Gastrocnemius medialis (tissue), 4 donors: ENCODE measurements at regions not wholly inside any gene's neighbourhood (a gene's known extent, or its start where the extent isn't known, plus 50 kb on each side); places are given as distances from the start of the nearest gene placed in this dataset.

Experiments
- ATAC-seq, 2 donors: fragments of 150-250 bp; one replicate each; pipeline ENCODE4 v1.9.1; 2016
- DNase-seq, 2 donors: peaks; one replicate each; pipeline ENCODE4 v3.0.0-alpha.2; 2019
- H3K27ac ChIP-seq, 4 donors: fragments of 200-600 bp; sonication (generic); 1 replicate in 1 of 4; 2 replicates in 3 of 4; pipeline ENCODE4 v1.5.1; 2016 to 2018; ENCODE audit warnings: mild to moderate bottlenecking in 2 of 4, moderate library complexity in 1 of 4
- H3K27me3 ChIP-seq, 3 donors: fragments of 200-600 bp; sonication (generic) in 2 of 3; 1 replicate in 1 of 3; 2 replicates in 2 of 3; pipeline versions ENCODE4 v1.5.1 to v1.6.0; 2016 to 2019; ENCODE audit warnings: mild to moderate bottlenecking in 1 of 3, moderate library complexity in 1 of 3
- H3K36me3 ChIP-seq, 2 donors: fragments of 200-600 bp; sonication (generic) in 1 of 2; one replicate each; pipeline ENCODE4 v1.5.1; 2017 to 2018
- H3K4me1 ChIP-seq, 2 donors: fragments of 200-600 bp; sonication (generic) in 1 of 2; one replicate each; pipeline ENCODE4 v1.5.1; 2016 to 2017; ENCODE audit warnings: mild to moderate bottlenecking in 2 of 2
- H3K4me3 ChIP-seq, 4 donors: fragments of 200-600 bp; sonication (generic) in 3 of 4; 1 replicate in 1 of 4; 2 replicates in 3 of 4; pipeline ENCODE4 v1.5.1; 2016 to 2019; ENCODE audit warnings: mild to moderate bottlenecking in 2 of 4
- H3K9me3 ChIP-seq, 3 donors: fragments of 200-600 bp; sonication (generic) in 2 of 3; 1 replicate in 1 of 3; 2 replicates in 2 of 3; pipeline ENCODE4 v1.5.1; 2016 to 2019
- CTCF ChIP-seq, 5 experiments: fragments of 450-650 bp in 3 of 5; fragments of 200-600 bp in 2 of 5; sonication (generic) in 2 of 5; IDR thresholded peaks in 4 of 5; conservative IDR thresholded peaks in 1 of 5; 1 replicate in 4 of 5; 2 replicates in 1 of 5; pipeline ENCODE4 v1.5.1; 2016 to 2019; ENCODE audit warnings: antibody characterized with exemption in 5 of 5, mild to moderate bottlenecking in 3 of 5, moderate library complexity in 3 of 5
- POLR2A ChIP-seq, 2 donors: fragments of 450-650 bp; IDR thresholded peaks; one replicate each; pipeline ENCODE4 v1.6.1; 2017; ENCODE audit warnings: antibody characterized with exemption in 2 of 2, mild to moderate bottlenecking in 2 of 2, moderate library complexity in 2 of 2
- in situ Hi-C, 4 donors: fragments of 200-750 bp; cut with MboI; loops; one replicate each; pipeline versions ENCODE4 v1.15.0 to v1.8.0; 2017; ENCODE audit warnings: low sequenced_read_pairs in 4 of 4
- intact Hi-C: fragments of 100-400 bp; cut with DNase I; formaldehyde crosslinking; loops from one replicate; pipeline ENCODE4 v1.15.1; 2023; ENCODE audit warnings: low total_unique reads

DNA sequence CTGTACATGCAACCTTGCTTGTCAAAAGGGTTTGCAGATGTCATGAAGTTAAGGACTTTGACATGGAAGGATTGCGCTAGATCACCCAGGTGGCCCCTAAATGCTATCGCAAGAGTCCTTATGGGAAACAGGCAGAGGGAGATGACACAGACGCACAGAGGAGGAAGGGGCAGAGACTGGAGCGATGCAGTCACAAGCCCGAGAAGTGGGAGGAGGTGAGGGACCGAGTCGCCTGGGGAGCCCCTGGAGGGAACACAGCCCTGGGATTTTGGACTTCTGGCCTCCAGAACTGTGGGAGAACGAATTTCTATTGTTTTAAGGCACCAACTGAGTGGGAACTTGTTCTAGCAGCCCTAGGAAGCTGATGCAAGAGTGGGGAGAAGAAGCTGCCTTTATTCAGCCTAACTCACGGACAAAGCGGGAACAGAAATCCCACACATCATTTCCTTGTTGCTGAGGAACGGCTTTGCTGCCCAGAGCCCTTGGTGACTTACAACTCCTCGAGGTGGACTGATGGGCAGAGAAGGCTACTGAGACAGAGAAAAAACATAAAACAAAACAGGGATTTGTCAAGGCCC is 434.0 kb downstream of the PREX1 start:
- Histone ChIP-seq H3K27me3 (peaks cover 3 to 10% (median 6%) of the 10 kb centered on the region in 3 donors), H3K4me3 (no peak overlapping the region), H3K9me3 (no peaks in the 10 kb centered on the region), H3K36me3 (no peaks in the 10 kb centered on the region), H3K4me1 (no peaks in the 10 kb centered on the region), H3K27ac (no peak overlapping the region)
- in situ Hi-C loops (no loop called here), intact Hi-C loops (no loop called here)
- ATAC-seq (no peak), DNase-seq (no peak)
- TF ChIP-seq CTCF (IDR thresholded peaks at IDR 0.05 in 4 of 5, conservative IDR thresholded peaks at IDR 0.05 in 1 of 5) (no peak), POLR2A (IDR thresholded peaks at IDR 0.05) (no peak)

GRCh38 chr20:48393311-48393685 is 434.5 kb downstream of the PREX1 start:
- no peaks in the 10 kb centered on the region for H3K9me3 ChIP-seq
- intact Hi-C loops = no loop called here
- H3K27ac ChIP-seq = no peak overlapping the region
- ATAC-seq (no peak), DNase-seq (no peak)
- H3K4me3 ChIP-seq = no peak overlapping the region
- in situ Hi-C loops = no loop called here
- no peaks in the 10 kb centered on the region for H3K4me1 ChIP-seq
- TF ChIP-seq CTCF (IDR thresholded peaks at IDR 0.05 in 4 of 5, conservative IDR thresholded peaks at IDR 0.05 in 1 of 5) (no peak), POLR2A (IDR thresholded peaks at IDR 0.05) (no peak)
- no peaks in the 10 kb centered on the region for H3K36me3 ChIP-seq
- H3K27me3 ChIP-seq = peaks cover 2 to 9% (median 3%) of the 10 kb centered on the region in 3 donors

DNA sequence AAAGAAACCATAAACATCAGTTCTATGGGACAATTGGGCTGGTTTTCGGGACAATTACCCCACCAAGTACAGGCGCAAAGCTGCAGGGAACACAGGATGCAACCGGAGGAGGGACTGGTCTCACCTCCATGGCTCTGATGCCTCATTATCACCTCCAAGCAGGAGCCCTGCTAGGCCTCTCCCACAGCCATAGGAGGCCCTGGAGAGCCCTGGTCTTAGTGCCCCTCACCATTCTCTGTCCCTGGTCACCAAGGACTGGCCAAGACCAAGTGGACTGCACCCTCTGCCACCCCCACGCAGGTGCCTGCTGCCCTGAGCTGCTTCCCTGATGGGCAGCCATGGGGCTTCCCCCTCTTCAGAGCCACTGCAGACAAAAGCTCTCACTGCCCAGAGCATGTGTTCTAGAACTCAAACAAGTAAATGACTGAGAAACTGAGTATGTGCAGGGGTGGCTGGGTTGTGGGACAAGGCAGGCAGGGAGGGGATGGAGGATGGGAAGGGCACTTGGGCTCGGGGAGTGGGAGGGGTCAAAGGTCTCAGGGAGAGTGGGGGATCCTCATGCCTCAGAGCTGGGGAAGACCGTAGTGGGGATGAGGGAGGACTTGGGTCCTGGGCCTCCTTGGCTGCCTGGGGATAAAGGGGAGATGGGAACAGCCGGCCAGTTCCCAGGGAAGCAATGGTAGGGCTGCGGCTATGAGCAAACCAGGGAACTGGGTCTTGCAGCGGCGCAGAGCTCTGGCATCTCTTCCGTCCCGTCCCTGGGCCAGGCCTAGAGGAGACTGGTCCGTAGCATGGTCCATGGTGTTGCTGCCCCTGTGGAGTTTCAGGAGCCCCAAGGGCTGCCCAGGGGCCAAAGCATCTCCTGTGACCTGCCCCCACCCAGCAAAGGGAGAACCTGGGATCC is 435.1 kb downstream of the PREX1 start:
- no peak overlapping the region for H3K4me3 ChIP-seq
- in situ Hi-C loops = no loop called here
- no peak overlapping the region for H3K27ac ChIP-seq
- H3K27me3 ChIP-seq = peaks cover 0 to 6% (median 3%) of the 10 kb centered on the region in 3 donors
- no peaks in the 10 kb centered on the region for H3K9me3 ChIP-seq
- TF ChIP-seq POLR2A (IDR thresholded peaks at IDR 0.05) (no peak), CTCF (IDR thresholded peaks at IDR 0.05 in 4 of 5, conservative IDR thresholded peaks at IDR 0.05 in 1 of 5) (no peak)
- ATAC-seq = no peak
- no peaks in the 10 kb centered on the region for H3K4me1 ChIP-seq
- H3K36me3 ChIP-seq = no peaks in the 10 kb centered on the region
- intact Hi-C loops = no loop called here
- no peak for DNase-seq

DNA sequence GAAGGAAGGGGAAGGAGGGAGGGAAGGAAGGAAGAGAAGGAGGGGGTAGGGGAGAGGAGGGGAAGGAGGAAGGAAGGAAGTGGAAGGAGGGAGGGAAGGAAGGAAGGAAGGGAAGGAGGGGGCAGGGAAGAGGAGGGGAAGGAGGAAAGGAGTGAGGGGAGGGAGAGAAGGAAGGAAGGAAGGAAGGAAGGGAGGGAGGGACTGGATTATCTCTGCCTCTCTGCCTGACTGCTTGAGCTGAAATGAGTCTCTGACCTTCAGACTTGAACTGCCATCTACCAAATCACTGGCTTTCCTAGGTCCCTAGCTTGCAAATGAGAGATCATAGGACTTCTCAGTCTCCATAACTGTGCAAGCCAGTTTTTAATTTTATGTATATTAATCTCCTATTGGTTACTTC is 436.8 kb downstream of the PREX1 start:
- in situ Hi-C loops = no loop called here
- Histone ChIP-seq H3K4me3 (no peak overlapping the region), H3K27me3 (peaks cover 0 to 3% (median 0%) of the 10 kb centered on the region in 3 donors), H3K36me3 (no peaks in the 10 kb centered on the region), H3K9me3 (no peaks in the 10 kb centered on the region), H3K27ac (no peak overlapping the region), H3K4me1 (no peaks in the 10 kb centered on the region)
- intact Hi-C loops = no loop called here
- TF ChIP-seq POLR2A (IDR thresholded peaks at IDR 0.05) (no peak), CTCF (IDR thresholded peaks at IDR 0.05 in 4 of 5, conservative IDR thresholded peaks at IDR 0.05 in 1 of 5) (no peak)
- ATAC-seq (no peak), DNase-seq (no peak)
